ENCODE measurements at regions not wholly inside any gene's neighbourhood (a gene's known extent, or its start where the extent isn't known, plus 50 kb on each side); places are given as distances from the start of the nearest gene placed in this dataset.

DNA sequence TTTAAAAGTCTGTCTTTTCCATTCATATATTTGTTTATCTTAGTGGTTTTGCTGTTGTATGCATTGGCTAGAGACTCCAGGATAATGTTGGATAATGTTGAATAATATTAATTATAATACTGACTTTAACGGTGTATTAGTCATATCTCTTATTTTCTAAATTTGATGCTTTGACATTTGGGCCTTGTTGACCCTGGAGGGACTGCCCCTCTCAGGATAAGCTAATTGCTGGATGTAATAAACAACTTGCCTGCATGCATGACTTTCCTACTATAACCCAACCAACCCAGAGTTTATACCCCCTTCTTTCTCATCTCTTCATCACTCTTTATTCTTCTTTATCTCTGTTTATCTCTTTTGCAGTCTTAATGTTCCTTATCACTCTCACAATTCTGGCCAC lies 90.9 kb upstream of the ABI1 start:
- Histone ChIP-seq H3K9me3 (ENCODE audit: control insufficient read depth, low read depth, low read length) (no peaks in the 10 kb centered on the region), H3K4me2 (ENCODE audit: insufficient read depth, insufficient read length, low read length) (no peak overlapping the region), H3K79me1 (ENCODE audit: insufficient read depth, low read depth, low read length, poor library complexity, severe bottlenecking) (no peaks in the 10 kb centered on the region), H3K23ac (ENCODE audit: insufficient read length, low read depth, low read length) (no peak overlapping the region), H2BK120ac (ENCODE audit: low read depth, low read length, poor library complexity, severe bottlenecking) (no peak overlapping the region), H3K27ac (ENCODE audit: insufficient read length, low read depth, low read length) (no peak overlapping the region), H4K91ac (ENCODE audit: insufficient read length, low read depth, low read length) (no peak overlapping the region), H3K56ac (ENCODE audit: insufficient read length, low read depth, low read length) (no peak overlapping the region), H3K14ac (ENCODE audit: insufficient read depth, low read length) (no peak overlapping the region), H3K18ac (ENCODE audit: insufficient read length, low read depth, low read length) (no peak overlapping the region), H2BK20ac (ENCODE audit: low read depth, low read length, poor library complexity, severe bottlenecking) (no peak overlapping the region), H3K4ac (ENCODE audit: low read depth, low read length) (no peak overlapping the region), H4K8ac (replicated peaks; ENCODE audit: insufficient read length, low read depth, low read length) (no peak overlapping the region), H3K4me1 (ENCODE audit: insufficient read depth, low read length) (no peaks in the 10 kb centered on the region), H3K27me3 (ENCODE audit: insufficient read depth, low read length) (no peaks in the 10 kb centered on the region), H3T11ph (ENCODE audit: low read length) (no peak overlapping the region), H4K5ac (ENCODE audit: insufficient read length, low read depth, low read length) (no peak overlapping the region), H2BK15ac (ENCODE audit: low read depth, low read length) (no peak overlapping the region), H4K20me1 (ENCODE audit: control insufficient read depth, insufficient read depth, insufficient read length) (no peaks in the 10 kb centered on the region), H3K9ac (ENCODE audit: extremely low read depth, insufficient read length, low read length) (no peak overlapping the region), H2AFZ (ENCODE audit: low read length) (no peak overlapping the region), H3K23me2 (ENCODE audit: insufficient read length, low read depth, low read length, poor library complexity, severe bottlenecking) (no peaks in the 10 kb centered on the region), H2AK5ac (ENCODE audit: insufficient read length, low read length) (no peak overlapping the region), H2BK5ac (ENCODE audit: insufficient read length, low read length) (no peak overlapping the region), H2BK12ac (ENCODE audit: insufficient read length, low read depth, low read length) (no peak overlapping the region), H3K79me2 (ENCODE audit: insufficient read depth, low read length) (no peaks in the 10 kb centered on the region)
- DNase-seq: no peak
- H3K4me3 Mint-ChIP-seq: no peak overlapping the region
- no CpG with 5 or more reads among the region's 1 CpG for WGBS (ENCODE audit: extremely low coverage, insufficient read length, low lambda C conversion rate)
- H3K27ac Mint-ChIP-seq: no peak overlapping the region
- no peaks in the 10 kb centered on the region for H3K4me1 Mint-ChIP-seq
- TF ChIP-seq, protein P1, sequence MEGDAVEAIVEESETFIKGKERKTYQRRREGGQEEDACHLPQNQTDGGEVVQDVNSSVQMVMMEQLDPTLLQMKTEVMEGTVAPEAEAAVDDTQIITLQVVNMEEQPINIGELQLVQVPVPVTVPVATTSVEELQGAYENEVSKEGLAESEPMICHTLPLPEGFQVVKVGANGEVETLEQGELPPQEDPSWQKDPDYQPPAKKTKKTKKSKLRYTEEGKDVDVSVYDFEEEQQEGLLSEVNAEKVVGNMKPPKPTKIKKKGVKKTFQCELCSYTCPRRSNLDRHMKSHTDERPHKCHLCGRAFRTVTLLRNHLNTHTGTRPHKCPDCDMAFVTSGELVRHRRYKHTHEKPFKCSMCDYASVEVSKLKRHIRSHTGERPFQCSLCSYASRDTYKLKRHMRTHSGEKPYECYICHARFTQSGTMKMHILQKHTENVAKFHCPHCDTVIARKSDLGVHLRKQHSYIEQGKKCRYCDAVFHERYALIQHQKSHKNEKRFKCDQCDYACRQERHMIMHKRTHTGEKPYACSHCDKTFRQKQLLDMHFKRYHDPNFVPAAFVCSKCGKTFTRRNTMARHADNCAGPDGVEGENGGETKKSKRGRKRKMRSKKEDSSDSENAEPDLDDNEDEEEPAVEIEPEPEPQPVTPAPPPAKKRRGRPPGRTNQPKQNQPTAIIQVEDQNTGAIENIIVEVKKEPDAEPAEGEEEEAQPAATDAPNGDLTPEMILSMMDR (conservative IDR thresholded peaks at IDR 0.05): no peak
- peaks cover 2 to 10% (median 3%) of the 10 kb centered on the region in 3 experiments; a peak in 4 of 7 replicates for H3K36me3 Mint-ChIP-seq (ENCODE audit: insufficient read depth in 1 of 3, low read depth in 3 of 3)
- peaks cover 1% of the 10 kb centered on the region; the same call in 1 of the 2 replicates for H3K27me3 Mint-ChIP-seq (ENCODE audit: low read depth)
- peaks cover 11% of the 10 kb centered on the region in 2 experiments; a peak in 3 of 5 replicates for H3K9me3 Mint-ChIP-seq
